ENCODE measurements at regions not wholly inside any gene's neighbourhood (a gene's known extent, or its start where the extent isn't known, plus 50 kb on each side); places are given as distances from the start of the nearest gene placed in this dataset.

GRCh38 chr1:222196288-222196687 lies 351.6 kb downstream of the HHIPL2 start:
- Mint-ChIP-seq H3K4me1 (ENCODE audit: unreplicated experiment) (no peaks in the 10 kb centered on the region), H3K36me3 (no peaks in the 10 kb centered on the region), H3K27ac (no peak overlapping the region), H3K9me3 (peaks cover 7% of the 10 kb centered on the region), H3K27me3 (peaks cover 17% of the 10 kb centered on the region), H3K4me3 (no peak overlapping the region)
- no peak for DNase-seq (ENCODE audit: extremely low spot score, unreplicated experiment)
- no peak for TF ChIP-seq CTCF (conservative IDR thresholded peaks at IDR 0.05)

- Mint-ChIP-seq H3K36me3 (no peaks in the 10 kb centered on the region), H3K27me3 (peaks cover 17% of the 10 kb centered on the region), H3K27ac (no peak overlapping the region), H3K9me3 (peaks cover 7% of the 10 kb centered on the region), H3K4me3 (no peak overlapping the region), H3K4me1 (ENCODE audit: unreplicated experiment) (no peaks in the 10 kb centered on the region)
- TF ChIP-seq CTCF (conservative IDR thresholded peaks at IDR 0.05), result no peak
- no peak for DNase-seq (ENCODE audit: extremely low spot score, unreplicated experiment)
Observed at GRCh38 chr1:222195857-222196256, 352.0 kb downstream of the HHIPL2 start.

- Mint-ChIP-seq H3K27ac (no peak overlapping the region), H3K36me3 (no peaks in the 10 kb centered on the region), H3K4me1 (ENCODE audit: unreplicated experiment) (no peaks in the 10 kb centered on the region), H3K27me3 (peaks cover 10% of the 10 kb centered on the region), H3K9me3 (peaks cover 7% of the 10 kb centered on the region), H3K4me3 (no peak overlapping the region)
- TF ChIP-seq CTCF (conservative IDR thresholded peaks at IDR 0.05), result no peak
- no peak for DNase-seq (ENCODE audit: extremely low spot score, unreplicated experiment)
Observed at GRCh38 chr1:222189218-222189617, 358.7 kb downstream of the HHIPL2 start.

GRCh38 chr1:222187566-222188332 lies 360.2 kb downstream of the HHIPL2 start:
- DNase-seq (ENCODE audit: extremely low spot score, unreplicated experiment), result no peak
- TF ChIP-seq CTCF (conservative IDR thresholded peaks at IDR 0.05), result no peak
- peaks cover 7% of the 10 kb centered on the region for H3K9me3 Mint-ChIP-seq
- peaks cover 10% of the 10 kb centered on the region for H3K27me3 Mint-ChIP-seq
- no peaks in the 10 kb centered on the region for H3K4me1 Mint-ChIP-seq (ENCODE audit: unreplicated experiment)
- H3K27ac Mint-ChIP-seq, result no peak overlapping the region
- no peaks in the 10 kb centered on the region for H3K36me3 Mint-ChIP-seq
- no peak overlapping the region for H3K4me3 Mint-ChIP-seq

GRCh38 chr1:222182641-222183040 lies 365.3 kb downstream of the HHIPL2 start:
- H3K27me3 Mint-ChIP-seq, result peaks cover 7% of the 10 kb centered on the region

More at GRCh38 chr1:222182641-222183040, 365.3 kb downstream of the HHIPL2 start:
- Mint-ChIP-seq H3K4me3 (no peak overlapping the region), H3K9me3 (no peaks in the 10 kb centered on the region), H3K27ac (no peak overlapping the region), H3K4me1 (ENCODE audit: unreplicated experiment) (no peaks in the 10 kb centered on the region), H3K36me3 (no peaks in the 10 kb centered on the region)
- no peak for TF ChIP-seq CTCF (conservative IDR thresholded peaks at IDR 0.05)
- DNase-seq (ENCODE audit: extremely low spot score, unreplicated experiment), result no peak
